ENCODE measurements at regions not wholly inside any gene's neighbourhood (a gene's known extent, or its start where the extent isn't known, plus 50 kb on each side); places are given as distances from the start of the nearest gene placed in this dataset.
A peak's percentile ranks its signal among the peaks of the same experiment; 100 is the strongest.

DNA sequence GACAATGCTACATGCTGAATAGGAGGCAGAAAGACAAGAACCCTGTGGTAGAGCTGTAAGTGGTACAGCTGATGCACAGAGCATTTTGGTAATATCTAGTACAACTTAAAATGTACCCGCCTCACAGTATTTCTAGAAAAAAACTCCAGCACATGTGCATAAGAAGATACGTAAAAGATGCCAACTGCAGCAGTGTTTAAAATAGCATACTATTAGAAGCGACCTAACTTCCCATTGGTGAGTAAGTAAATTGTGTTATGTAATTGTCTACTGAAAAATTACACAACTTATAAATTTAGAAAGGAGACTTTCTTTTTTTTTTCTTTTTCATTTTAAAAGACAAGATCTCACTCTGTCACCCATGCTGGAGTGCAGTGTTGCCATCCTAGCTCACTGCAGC is 114.3 kb upstream of the CAND1 start:
- no peaks in the 10 kb centered on the region for H3K4me1 ChIP-seq (ENCODE audit: insufficient read depth, low read length, poor library complexity, severe bottlenecking)
- H3K9me2 ChIP-seq (replicated peaks; ENCODE audit: low read depth, low read length), result no peaks in the 10 kb centered on the region
- H4K20me1 ChIP-seq (ENCODE audit: insufficient read depth, low read length, poor library complexity, severe bottlenecking), result no peaks in the 10 kb centered on the region
- H3F3A ChIP-seq (ENCODE audit: low read depth), result no peaks in the 10 kb centered on the region
- no peak overlapping the region for H3K9ac ChIP-seq (ENCODE audit: low read depth, low read length, poor library complexity, severe bottlenecking)
- H3K4me2 ChIP-seq (ENCODE audit: low read depth, low read length, poor library complexity, severe bottlenecking), result no peak overlapping the region
- no peak overlapping the region for H2AFZ ChIP-seq (ENCODE audit: low read length)
- H3K9me3 ChIP-seq (ENCODE audit: insufficient read depth, low read depth, low read length), result no peaks in the 10 kb centered on the region
- H3K27me3 ChIP-seq (ENCODE audit: insufficient read depth, low read length, poor library complexity, severe bottlenecking), result no peaks in the 10 kb centered on the region
- H3K36me3 ChIP-seq (ENCODE audit: insufficient read depth, low read length), result no peaks in the 10 kb centered on the region
- no peaks in the 10 kb centered on the region for H3K79me2 ChIP-seq (ENCODE audit: insufficient read depth, low read length)
- no peak for TF ChIP-seq EZH2phosphoT487 (IDR thresholded peaks at IDR 0.05; ENCODE audit: borderline replicate concordance)
- TF ChIP-seq, protein P1, sequence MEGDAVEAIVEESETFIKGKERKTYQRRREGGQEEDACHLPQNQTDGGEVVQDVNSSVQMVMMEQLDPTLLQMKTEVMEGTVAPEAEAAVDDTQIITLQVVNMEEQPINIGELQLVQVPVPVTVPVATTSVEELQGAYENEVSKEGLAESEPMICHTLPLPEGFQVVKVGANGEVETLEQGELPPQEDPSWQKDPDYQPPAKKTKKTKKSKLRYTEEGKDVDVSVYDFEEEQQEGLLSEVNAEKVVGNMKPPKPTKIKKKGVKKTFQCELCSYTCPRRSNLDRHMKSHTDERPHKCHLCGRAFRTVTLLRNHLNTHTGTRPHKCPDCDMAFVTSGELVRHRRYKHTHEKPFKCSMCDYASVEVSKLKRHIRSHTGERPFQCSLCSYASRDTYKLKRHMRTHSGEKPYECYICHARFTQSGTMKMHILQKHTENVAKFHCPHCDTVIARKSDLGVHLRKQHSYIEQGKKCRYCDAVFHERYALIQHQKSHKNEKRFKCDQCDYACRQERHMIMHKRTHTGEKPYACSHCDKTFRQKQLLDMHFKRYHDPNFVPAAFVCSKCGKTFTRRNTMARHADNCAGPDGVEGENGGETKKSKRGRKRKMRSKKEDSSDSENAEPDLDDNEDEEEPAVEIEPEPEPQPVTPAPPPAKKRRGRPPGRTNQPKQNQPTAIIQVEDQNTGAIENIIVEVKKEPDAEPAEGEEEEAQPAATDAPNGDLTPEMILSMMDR (conservative IDR thresholded peaks at IDR 0.05; ENCODE audit: low read length), result no peak
- no peak overlapping the region for H3K4me3 ChIP-seq (ENCODE audit: low read length, poor library complexity, severe bottlenecking)

DNA sequence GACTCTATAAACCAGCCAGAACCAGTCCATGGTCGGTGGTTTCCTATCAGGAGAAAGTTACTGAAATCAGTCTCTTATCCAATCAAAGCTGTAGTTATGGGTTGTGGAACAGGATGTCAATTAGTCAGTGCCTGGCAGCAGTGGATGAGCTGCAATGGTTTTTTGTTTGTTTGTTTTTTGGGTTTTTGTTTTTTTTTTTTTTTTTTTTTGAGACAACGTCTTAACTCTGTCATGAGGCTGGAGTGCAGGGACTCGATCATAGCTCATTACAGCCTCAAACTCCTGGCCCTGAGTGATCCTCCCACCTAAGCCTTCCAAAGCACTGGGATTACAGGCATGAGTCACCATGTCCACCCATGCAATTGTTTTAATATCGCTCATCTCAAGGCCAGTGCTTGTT is 113.3 kb upstream of the CAND1 start:
- Histone ChIP-seq H3K79me2 (ENCODE audit: insufficient read depth, low read length) (no peaks in the 10 kb centered on the region), H3F3A (ENCODE audit: low read depth) (no peaks in the 10 kb centered on the region), H3K9me2 (replicated peaks; ENCODE audit: low read depth, low read length) (no peaks in the 10 kb centered on the region), H4K20me1 (ENCODE audit: insufficient read depth, low read length, poor library complexity, severe bottlenecking) (no peaks in the 10 kb centered on the region), H3K4me1 (ENCODE audit: insufficient read depth, low read length, poor library complexity, severe bottlenecking) (no peaks in the 10 kb centered on the region), H3K27me3 (ENCODE audit: insufficient read depth, low read length, poor library complexity, severe bottlenecking) (no peaks in the 10 kb centered on the region), H3K4me3 (ENCODE audit: low read length, poor library complexity, severe bottlenecking) (no peak overlapping the region), H3K4me2 (ENCODE audit: low read depth, low read length, poor library complexity, severe bottlenecking) (no peak overlapping the region), H2AFZ (ENCODE audit: low read length) (no peak overlapping the region), H3K9me3 (ENCODE audit: insufficient read depth, low read depth, low read length) (no peaks in the 10 kb centered on the region), H3K9ac (ENCODE audit: low read depth, low read length, poor library complexity, severe bottlenecking) (no peak overlapping the region), H3K36me3 (ENCODE audit: insufficient read depth, low read length) (no peaks in the 10 kb centered on the region)
- TF ChIP-seq EZH2phosphoT487 (IDR thresholded peaks at IDR 0.05; ENCODE audit: borderline replicate concordance), result no peak
- TF ChIP-seq, protein P1 (conservative IDR thresholded peaks at IDR 0.05; ENCODE audit: low read length), result no peak

DNA sequence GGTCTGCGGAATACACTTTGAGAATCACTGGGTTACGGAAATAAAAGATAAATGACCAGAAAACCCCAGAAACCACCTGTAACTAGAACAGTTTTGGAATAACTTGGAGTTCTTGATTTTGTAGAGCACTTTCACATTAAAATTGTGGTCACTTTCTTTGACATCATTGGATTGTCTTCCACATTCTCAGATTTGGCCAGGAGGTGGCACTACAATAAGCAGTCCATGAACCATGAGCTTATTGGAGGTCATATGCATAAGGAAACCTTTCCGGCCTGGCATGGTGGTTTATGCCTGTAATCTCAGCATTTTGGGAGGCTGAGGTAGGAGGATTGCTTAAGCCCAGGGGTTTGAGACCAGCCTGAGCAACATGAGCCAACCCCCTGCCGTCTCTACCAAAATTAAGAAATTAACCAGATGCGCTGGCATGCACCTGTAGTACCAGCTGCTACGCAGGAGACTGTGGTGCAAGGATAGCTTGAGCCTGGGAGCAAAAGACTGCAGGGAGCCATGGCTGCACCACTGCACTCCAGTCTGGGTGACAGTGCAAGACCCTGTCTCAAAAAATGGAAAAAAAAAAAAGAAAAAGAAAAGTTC is 107.7 kb upstream of the CAND1 start:
- Histone ChIP-seq H3K9me3 (ENCODE audit: insufficient read depth, low read depth, low read length) (no peaks in the 10 kb centered on the region), H3K36me3 (ENCODE audit: insufficient read depth, low read length) (no peaks in the 10 kb centered on the region), H3K79me2 (ENCODE audit: insufficient read depth, low read length) (no peaks in the 10 kb centered on the region), H4K20me1 (ENCODE audit: insufficient read depth, low read length, poor library complexity, severe bottlenecking) (no peaks in the 10 kb centered on the region), H3K4me3 (ENCODE audit: low read length, poor library complexity, severe bottlenecking) (no peak overlapping the region), H3K4me1 (ENCODE audit: insufficient read depth, low read length, poor library complexity, severe bottlenecking) (no peaks in the 10 kb centered on the region), H3K4me2 (ENCODE audit: low read depth, low read length, poor library complexity, severe bottlenecking) (no peak overlapping the region), H3F3A (ENCODE audit: low read depth) (no peaks in the 10 kb centered on the region), H2AFZ (ENCODE audit: low read length) (no peak overlapping the region), H3K9ac (ENCODE audit: low read depth, low read length, poor library complexity, severe bottlenecking) (no peak overlapping the region), H3K27me3 (ENCODE audit: insufficient read depth, low read length, poor library complexity, severe bottlenecking) (no peaks in the 10 kb centered on the region), H3K9me2 (replicated peaks; ENCODE audit: low read depth, low read length) (no peaks in the 10 kb centered on the region)
- TF ChIP-seq, protein P1 (conservative IDR thresholded peaks at IDR 0.05; ENCODE audit: low read length), result peak; percentile 82
- TF ChIP-seq EZH2phosphoT487 (IDR thresholded peaks at IDR 0.05; ENCODE audit: borderline replicate concordance), result no peak

All from Loucy (cell line).